AG04450 (cell line): ENCODE measurements at regions not wholly inside any gene's neighbourhood (a gene's known extent, or its start where the extent isn't known, plus 50 kb on each side); places are given as distances from the start of the nearest gene placed in this dataset.

Source experiments
- CTCF ChIA-PET: fragments of 300-600, 350-600 bp; formaldehyde crosslinking; extraction: SDS; loops from one replicate; lab custom pipeline; 2022; ENCODE audit warnings: antibody characterized with exemption, inconsistent platforms; lab: Charles Lee
- POLR2A ChIA-PET: fragments of 350-600 bp; formaldehyde crosslinking; extraction: SDS; loops from one replicate; lab custom pipeline; 2021; ENCODE audit warnings: antibody characterized with exemption, inconsistent platforms; lab: Yijun Ruan, JAX
- DNase-seq: peaks from one replicate; pipeline ENCODE4 v3.0.0-alpha.2; 2011; ENCODE audit warnings: low read depth, low spot score
- H3K27ac ChIP-seq: one replicate; pipeline ENCODE4 v1.5.1; 2012; ENCODE audit warnings: low read depth, low read length, control low read depth
- H3K27me3 ChIP-seq: one replicate; pipeline ENCODE4 v1.6.0; 2012; ENCODE audit warnings: low read length; ENCODE audit not compliant: control insufficient read depth, insufficient read depth
- H3K4me3 ChIP-seq: 2 replicates; pipeline ENCODE4 v1.5.1; 2011; ENCODE audit warnings: mild to moderate bottlenecking, low read depth, low read length, control low read depth
- H3K9me3 ChIP-seq: 2 replicates; pipeline ENCODE4 v1.5.1; 2012; ENCODE audit warnings: low read length; ENCODE audit not compliant: control insufficient read depth, insufficient read depth
- CTCF ChIP-seq: IDR thresholded peaks from 2 replicates; pipeline ENCODE4 v1.5.1; 2011; ENCODE audit warnings: low read depth, low read length, control low read depth, inconsistent platforms

GRCh38 chr10:89869180-89869579 lies 167.8 kb downstream of the KIF20B start:
- H3K27me3 ChIP-seq = no peaks in the 10 kb centered on the region
- ChIA-PET POLR2A (no interaction called here), CTCF (no interaction called here)
- H3K4me3 ChIP-seq = no peak overlapping the region
- no peak overlapping the region for H3K27ac ChIP-seq
- no peak for TF ChIP-seq CTCF
- no peaks in the 10 kb centered on the region for H3K9me3 ChIP-seq
- no peak for DNase-seq

GRCh38 chr10:89869592-89870156 lies 168.3 kb downstream of the KIF20B start:
- no peak for DNase-seq
- H3K9me3 ChIP-seq = no peaks in the 10 kb centered on the region
- no peak overlapping the region for H3K4me3 ChIP-seq
- no peaks in the 10 kb centered on the region for H3K27me3 ChIP-seq
- ChIA-PET POLR2A (no interaction called here), CTCF (no interaction called here)
- no peak overlapping the region for H3K27ac ChIP-seq
- TF ChIP-seq CTCF = no peak

DNA sequence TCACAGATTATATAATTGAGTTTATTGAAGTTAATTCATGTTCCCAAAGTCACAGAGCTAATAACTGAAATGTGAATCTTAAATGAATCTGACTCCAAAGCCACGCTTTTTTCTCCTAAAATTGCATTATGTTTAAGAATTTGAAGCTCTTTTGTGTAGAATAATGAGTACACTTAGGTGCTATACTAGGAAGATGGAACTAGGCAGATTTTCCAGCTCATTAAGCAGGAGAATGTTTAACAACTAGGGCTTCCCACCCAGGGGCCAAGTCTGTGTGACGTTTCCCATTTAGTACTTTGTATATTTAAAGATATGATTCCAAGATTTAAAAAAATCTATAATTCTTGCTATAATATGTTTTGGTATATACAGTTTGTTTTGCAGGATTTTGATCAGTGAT lies 169.5 kb downstream of the KIF20B start:
- TF ChIP-seq CTCF = no peak
- CTCF ChIA-PET = no interaction called here
- no peaks in the 10 kb centered on the region for H3K9me3 ChIP-seq
- no peak overlapping the region for H3K27ac ChIP-seq
- POLR2A ChIA-PET = no interaction called here
- no peak overlapping the region for H3K4me3 ChIP-seq
- DNase-seq = no peak
- no peaks in the 10 kb centered on the region for H3K27me3 ChIP-seq

DNA sequence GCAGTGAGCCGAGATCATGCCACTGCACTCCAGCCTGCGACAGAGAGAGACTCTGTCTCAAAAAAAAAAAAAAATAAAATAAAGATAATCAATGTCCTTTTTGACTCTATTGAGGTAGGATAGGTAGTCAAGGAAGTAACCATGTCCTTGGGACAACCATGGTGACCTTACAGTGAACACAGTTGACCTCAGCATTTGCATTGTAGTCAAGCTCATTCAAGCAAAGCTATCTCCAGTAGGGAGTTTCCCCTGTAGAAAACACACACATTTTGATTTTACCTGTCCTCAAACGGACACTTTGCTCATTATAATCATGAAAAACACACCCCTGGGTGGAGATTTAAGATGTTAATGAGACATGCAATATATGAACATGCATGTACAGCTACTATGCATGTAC lies 171.7 kb downstream of the KIF20B start:
- no peak for DNase-seq
- H3K9me3 ChIP-seq = no peaks in the 10 kb centered on the region
- no peaks in the 10 kb centered on the region for H3K27me3 ChIP-seq
- H3K4me3 ChIP-seq = no peak overlapping the region
- H3K27ac ChIP-seq = no peak overlapping the region
- POLR2A ChIA-PET = no interaction called here
- CTCF ChIA-PET = interaction anchor here (0.7 kb wide), 1 partner anchor 915 kb away, joined by 3 read pairs; no protein-coding TSS in a partner anchor
- TF ChIP-seq CTCF = no peak

GRCh38 chr10:89875557-89875956 lies 174.2 kb downstream of the KIF20B start:
- CTCF ChIA-PET = no interaction called here
- H3K9me3 ChIP-seq = no peaks in the 10 kb centered on the region
- no peak for DNase-seq
- H3K27ac ChIP-seq = no peak overlapping the region
- no peaks in the 10 kb centered on the region for H3K27me3 ChIP-seq
- no peak overlapping the region for H3K4me3 ChIP-seq
- POLR2A ChIA-PET = no interaction called here
- TF ChIP-seq CTCF = no peak
